Lung (tissue), 11 donors: ENCODE measurements at regions not wholly inside any gene's neighbourhood (a gene's known extent, or its start where the extent isn't known, plus 50 kb on each side); places are given as distances from the start of the nearest gene placed in this dataset.

Source experiments
- ATAC-seq: fragments of 200-7000 bp; cut with Tn5 transposase; one replicate; pipeline ENCODE4 v1.9.1; 2020; ENCODE audit warnings: moderate number of reproducible peaks; ENCODE audit not compliant: insufficient read depth, low FRiP score
- DNase-seq, 3 donors: peaks; one replicate each; pipeline ENCODE4 v3.0.0-alpha.2; 2013 to 2017
- H3K27ac ChIP-seq, 2 donors: one replicate each; pipeline ENCODE4 v1.5.1; 2013; ENCODE audit warnings: mild to moderate bottlenecking in 2 of 2, moderate library complexity in 2 of 2, control low read depth in 1 of 2, inconsistent platforms in 1 of 2, low read depth in 1 of 2, low read length in 1 of 2
- H3K27me3 ChIP-seq, 3 donors: one replicate each; pipeline ENCODE4 v1.5.1; 2013; ENCODE audit warnings: low read length in 2 of 3; ENCODE audit not compliant: control insufficient read depth in 3 of 3, insufficient read depth in 3 of 3
- H3K36me3 ChIP-seq, 4 donors: one replicate each; pipeline ENCODE4 v1.5.1; 2013; ENCODE audit warnings: low read length in 4 of 4, mild to moderate bottlenecking in 1 of 4, moderate library complexity in 1 of 4; ENCODE audit not compliant: control insufficient read depth in 4 of 4, insufficient read depth in 4 of 4
- H3K4me1 ChIP-seq, 5 donors: one replicate each; pipeline ENCODE4 v1.5.1; 2013; ENCODE audit warnings: low read length in 5 of 5, mild to moderate bottlenecking in 2 of 5, moderate library complexity in 1 of 5; ENCODE audit not compliant: control insufficient read depth in 5 of 5, insufficient read depth in 5 of 5
- H3K4me3 ChIP-seq: one replicate; pipeline ENCODE4 v1.5.1; 2013; ENCODE audit warnings: mild to moderate bottlenecking, control low read depth, moderate library complexity
- H3K9ac ChIP-seq, 2 donors: one replicate each; pipeline ENCODE4 v1.5.1; 2013; ENCODE audit warnings: low read length in 2 of 2, control low read depth in 1 of 2; ENCODE audit not compliant: insufficient read depth in 1 of 2
- H3K9me3 ChIP-seq, 4 donors: one replicate each; pipeline ENCODE4 v1.5.1; 2013; ENCODE audit warnings: low read length in 3 of 4, mild to moderate bottlenecking in 1 of 4, moderate library complexity in 1 of 4; ENCODE audit not compliant: control insufficient read depth in 4 of 4, insufficient read depth in 3 of 4
- CTCF ChIP-seq: IDR thresholded peaks from 2 replicates; pipeline ENCODE4 v1.5.1; 2012; ENCODE audit warnings: mild to moderate bottlenecking; ENCODE audit errors: control extremely low read depth, extremely low read depth
- WGBS, 2 donors: extraction: QIAGEN DNeasy Blood & Tissue Kit; methylation state at CpG; one replicate each; pipeline ENCODE4 v1.1.7; 2013; 5-methylcytosine and 5-hydroxymethylcytosine counted together
- donor health status: control.
- donor health status: control.
- donor health status: Bipolar disorder and iron deficiency.
- donor health status: healthy.
- donor health status: DM: yes; HTN: yes; CAD: no.

GRCh38 chr4:59054086-59054485, 1943.9 kb upstream of the IGFBP7 start:
- Histone ChIP-seq H3K9me3 (peaks cover 0 to 3% (median 0%) of the 10 kb centered on the region in 4 donors), H3K4me3 (no peak overlapping the region), H3K9ac (no peak overlapping the region), H3K36me3 (no peaks in the 10 kb centered on the region), H3K4me1 (no peaks in the 10 kb centered on the region), H3K27me3 (no peaks in the 10 kb centered on the region), H3K27ac (no peak overlapping the region)
- WGBS, 2 donors, result 77 to 91% methylated on average over 1 of the region's 1 CpG
- ATAC-seq (no peak), DNase-seq (no peak)
- no peak for TF ChIP-seq CTCF

- Histone ChIP-seq H3K36me3 (no peaks in the 10 kb centered on the region), H3K27me3 (no peaks in the 10 kb centered on the region), H3K27ac (no peak overlapping the region), H3K4me3 (no peak overlapping the region), H3K4me1 (peaks cover 0 to under 1% (median 0%) of the 10 kb centered on the region in 5 donors), H3K9ac (no peak overlapping the region), H3K9me3 (no peaks in the 10 kb centered on the region)
- TF ChIP-seq CTCF, result no peak
- 71 to 75% methylated on average over 2 of the region's 2 CpGs for WGBS, 2 donors
- ATAC-seq (no peak), DNase-seq (peak in 2 of 3 donors; percentile 1 to 5)
These were observed 1947.6 kb upstream of the IGFBP7 start for GRCh38 chr4:59057804-59058203.

GRCh38 chr4:59058543-59058942, 1948.4 kb upstream of the IGFBP7 start:
- no peak overlapping the region for H3K27ac ChIP-seq
- no peaks in the 10 kb centered on the region for H3K27me3 ChIP-seq
- TF ChIP-seq CTCF, result no peak
- H3K9me3 ChIP-seq, result no peaks in the 10 kb centered on the region
- WGBS, 2 donors, result 36 to 38% methylated on average over 2 of the region's 2 CpGs
- no peak overlapping the region for H3K9ac ChIP-seq
- H3K4me3 ChIP-seq, result no peak overlapping the region
- no peak for ATAC-seq
- H3K4me1 ChIP-seq, result peaks cover 0 to 2% (median 0%) of the 10 kb centered on the region in 5 donors
- DNase-seq, result no peak
- H3K36me3 ChIP-seq, result no peaks in the 10 kb centered on the region
